Suprapubic skin (tissue), 4 donors: ENCODE measurements at regions not wholly inside any gene's neighbourhood (a gene's known extent, or its start where the extent isn't known, plus 50 kb on each side); places are given as distances from the start of the nearest gene placed in this dataset.

Source experiments
- DNase-seq, 2 donors: peaks; one replicate each; pipeline ENCODE4 v3.0.0-alpha.2; 2019; ENCODE audit warnings: low spot score in 2 of 2
- H3K27ac ChIP-seq: fragments of 200-600 bp; sonication (generic); one replicate; pipeline ENCODE4 v1.5.1; 2019
- H3K27me3 ChIP-seq: fragments of 200-600 bp; sonication (generic); one replicate; pipeline ENCODE4 v1.5.1; 2019
- H3K36me3 ChIP-seq: fragments of 200-600 bp; sonication (generic); one replicate; pipeline ENCODE4 v1.5.1; 2019
- H3K4me1 ChIP-seq: fragments of 200-600 bp; sonication (generic); one replicate; pipeline ENCODE4 v1.5.1; 2019
- H3K4me3 ChIP-seq: fragments of 200-600 bp; sonication (generic); one replicate; pipeline ENCODE4 v1.5.1; 2019; ENCODE audit warnings: mild to moderate bottlenecking
- H3K9me3 ChIP-seq: fragments of 200-600 bp; sonication (generic); one replicate; pipeline ENCODE4 v1.5.1; 2019
- EP300 ChIP-seq: sonication (generic); formaldehyde crosslinking; IDR thresholded peaks from one replicate; pipeline ENCODE4 v1.6.1; 2017; ENCODE audit warnings: antibody characterized with exemption
- POLR2A ChIP-seq, 2 donors: fragments of 450-650 bp; IDR thresholded peaks; one replicate each; pipeline ENCODE4 v1.6.1; 2017; ENCODE audit warnings: antibody characterized with exemption in 2 of 2, mild to moderate bottlenecking in 2 of 2, moderate library complexity in 2 of 2
- POLR2AphosphoS5 ChIP-seq, 3 donors: sonication (generic); formaldehyde crosslinking; IDR thresholded peaks; one replicate each; pipeline ENCODE4 v1.6.1; 2017; ENCODE audit warnings: antibody characterized with exemption in 3 of 3
- WGBS: methylation state at CpG from one replicate; pipeline ENCODE4 v1.1.5; 2018; 5-methylcytosine and 5-hydroxymethylcytosine counted together
- TF ChIP-seq, protein P1 (sequence below), 2 donors: fragments of 200-600 bp in 1 of 2; fragments of 450-650 bp in 1 of 2; sonication (generic) in 1 of 2; IDR thresholded peaks; one replicate each; pipeline ENCODE4 v1.5.1; 2016 to 2019; ENCODE audit warnings: antibody characterized with exemption in 2 of 2, mild to moderate bottlenecking in 1 of 2, moderate library complexity in 1 of 2

GRCh38 chr12:67522222-67522621 lies 126.3 kb upstream of the DYRK2 start:
- H3K4me3 ChIP-seq, result no peak overlapping the region

DNA sequence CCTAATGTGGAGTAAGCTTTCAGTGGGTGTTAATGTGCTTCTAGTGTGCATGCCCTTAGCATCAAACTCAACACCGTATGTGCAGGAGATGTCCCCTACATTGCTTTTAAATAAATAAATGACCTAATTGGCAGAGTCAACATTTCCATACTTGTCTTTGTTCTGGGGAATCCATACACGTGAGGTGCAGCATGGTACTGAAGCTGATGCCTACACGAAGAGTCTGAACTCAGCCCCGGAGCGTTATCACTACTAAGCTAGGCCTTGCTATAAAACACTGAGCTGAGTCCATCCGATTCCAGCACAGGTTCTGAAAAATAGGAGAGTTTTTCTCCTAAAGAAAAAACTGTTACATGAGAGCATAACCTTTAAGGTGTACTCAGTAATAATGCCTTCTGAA lies 125.0 kb upstream of the DYRK2 start:
- 96% methylated on average over 6 of the region's 6 CpGs for WGBS
- Histone ChIP-seq H3K4me3 (no peak overlapping the region), H3K27ac (no peak overlapping the region), H3K36me3 (no peaks in the 10 kb centered on the region), H3K4me1 (peaks cover 9% of the 10 kb centered on the region), H3K27me3 (no peaks in the 10 kb centered on the region), H3K9me3 (no peaks in the 10 kb centered on the region)
- no peak for DNase-seq
- TF ChIP-seq, protein P1, sequence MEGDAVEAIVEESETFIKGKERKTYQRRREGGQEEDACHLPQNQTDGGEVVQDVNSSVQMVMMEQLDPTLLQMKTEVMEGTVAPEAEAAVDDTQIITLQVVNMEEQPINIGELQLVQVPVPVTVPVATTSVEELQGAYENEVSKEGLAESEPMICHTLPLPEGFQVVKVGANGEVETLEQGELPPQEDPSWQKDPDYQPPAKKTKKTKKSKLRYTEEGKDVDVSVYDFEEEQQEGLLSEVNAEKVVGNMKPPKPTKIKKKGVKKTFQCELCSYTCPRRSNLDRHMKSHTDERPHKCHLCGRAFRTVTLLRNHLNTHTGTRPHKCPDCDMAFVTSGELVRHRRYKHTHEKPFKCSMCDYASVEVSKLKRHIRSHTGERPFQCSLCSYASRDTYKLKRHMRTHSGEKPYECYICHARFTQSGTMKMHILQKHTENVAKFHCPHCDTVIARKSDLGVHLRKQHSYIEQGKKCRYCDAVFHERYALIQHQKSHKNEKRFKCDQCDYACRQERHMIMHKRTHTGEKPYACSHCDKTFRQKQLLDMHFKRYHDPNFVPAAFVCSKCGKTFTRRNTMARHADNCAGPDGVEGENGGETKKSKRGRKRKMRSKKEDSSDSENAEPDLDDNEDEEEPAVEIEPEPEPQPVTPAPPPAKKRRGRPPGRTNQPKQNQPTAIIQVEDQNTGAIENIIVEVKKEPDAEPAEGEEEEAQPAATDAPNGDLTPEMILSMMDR (IDR thresholded peaks at IDR 0.05), result no peak
- TF ChIP-seq POLR2AphosphoS5 (IDR thresholded peaks at IDR 0.05) (no peak), EP300 (no peak), POLR2A (IDR thresholded peaks at IDR 0.05) (no peak)

More at GRCh38 chr12:67522222-67522621, 126.3 kb upstream of the DYRK2 start:
- no peak for DNase-seq
- Histone ChIP-seq H3K9me3 (no peaks in the 10 kb centered on the region), H3K4me1 (peaks cover 13% of the 10 kb centered on the region), H3K27ac (no peak overlapping the region), H3K36me3 (no peaks in the 10 kb centered on the region), H3K27me3 (no peaks in the 10 kb centered on the region)
- WGBS, result 81% methylated on average over 5 of the region's 5 CpGs
- TF ChIP-seq POLR2A (IDR thresholded peaks at IDR 0.05) (no peak), POLR2AphosphoS5 (IDR thresholded peaks at IDR 0.05) (no peak), EP300 (no peak)
- TF ChIP-seq, protein P1 (IDR thresholded peaks at IDR 0.05), result no peak

DNA sequence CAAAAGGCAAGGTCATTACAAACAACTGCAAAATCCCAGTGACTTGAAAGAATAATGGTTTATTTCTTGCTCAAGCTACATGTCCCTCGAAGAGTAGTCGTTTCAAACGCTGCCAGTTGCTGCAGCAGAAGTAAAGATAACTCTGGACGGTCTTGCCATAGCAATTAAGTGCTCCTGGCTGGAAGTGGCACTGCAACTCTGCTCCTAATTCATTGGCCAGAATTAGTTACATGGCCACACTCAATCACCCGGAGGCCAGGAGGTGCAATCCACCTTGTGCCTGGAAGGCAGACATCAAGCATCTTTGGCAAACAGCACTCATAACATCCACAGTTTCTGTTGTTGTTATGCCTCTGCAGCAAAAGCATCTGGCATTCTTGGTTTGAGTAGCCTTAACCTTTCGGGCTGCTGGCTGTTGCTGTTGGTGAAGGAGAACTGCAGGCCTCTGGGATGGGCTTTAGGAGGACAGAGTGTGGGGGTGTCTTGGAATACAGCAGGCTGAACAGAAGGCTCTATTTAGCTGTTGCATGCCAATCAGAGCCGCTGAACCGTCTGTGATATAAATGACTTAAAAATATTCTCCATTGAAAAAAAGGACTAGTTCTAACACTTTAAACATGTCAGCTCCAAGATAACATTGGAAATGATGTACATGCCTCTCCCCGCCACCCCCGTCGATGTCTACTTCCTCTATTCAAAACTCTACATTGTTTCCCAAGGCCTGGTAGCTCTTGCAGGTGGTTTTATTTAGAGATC lies 123.5 kb upstream of the DYRK2 start:
- no peaks in the 10 kb centered on the region for H3K36me3 ChIP-seq
- DNase-seq, result no peak
- no peaks in the 10 kb centered on the region for H3K27me3 ChIP-seq
- no peak for TF ChIP-seq POLR2A (IDR thresholded peaks at IDR 0.05)
- no peak for TF ChIP-seq EP300
- TF ChIP-seq, protein P1 (IDR thresholded peaks at IDR 0.05), result no peak
- TF ChIP-seq POLR2AphosphoS5 (IDR thresholded peaks at IDR 0.05), result no peak
- no peak overlapping the region for H3K4me3 ChIP-seq
- no peaks in the 10 kb centered on the region for H3K9me3 ChIP-seq
- no peak overlapping the region for H3K27ac ChIP-seq
- no peaks in the 10 kb centered on the region for H3K4me1 ChIP-seq
- WGBS, result 71% methylated on average over 11 of the region's 11 CpGs

- no peak for DNase-seq
- 95% methylated on average over 1 of the region's 1 CpG for WGBS
- TF ChIP-seq, protein P1 (IDR thresholded peaks at IDR 0.05), result no peak
- TF ChIP-seq POLR2AphosphoS5 (IDR thresholded peaks at IDR 0.05), result no peak
- no peak for TF ChIP-seq EP300
- no peak for TF ChIP-seq POLR2A (IDR thresholded peaks at IDR 0.05)
- no peaks in the 10 kb centered on the region for H3K4me1 ChIP-seq
- H3K27me3 ChIP-seq, result no peaks in the 10 kb centered on the region
- no peaks in the 10 kb centered on the region for H3K9me3 ChIP-seq
- no peak overlapping the region for H3K27ac ChIP-seq
- H3K4me3 ChIP-seq, result no peak overlapping the region
- H3K36me3 ChIP-seq, result no peaks in the 10 kb centered on the region
Measured at GRCh38 chr12:67525617-67525884, 123.0 kb upstream of the DYRK2 start.

DNA sequence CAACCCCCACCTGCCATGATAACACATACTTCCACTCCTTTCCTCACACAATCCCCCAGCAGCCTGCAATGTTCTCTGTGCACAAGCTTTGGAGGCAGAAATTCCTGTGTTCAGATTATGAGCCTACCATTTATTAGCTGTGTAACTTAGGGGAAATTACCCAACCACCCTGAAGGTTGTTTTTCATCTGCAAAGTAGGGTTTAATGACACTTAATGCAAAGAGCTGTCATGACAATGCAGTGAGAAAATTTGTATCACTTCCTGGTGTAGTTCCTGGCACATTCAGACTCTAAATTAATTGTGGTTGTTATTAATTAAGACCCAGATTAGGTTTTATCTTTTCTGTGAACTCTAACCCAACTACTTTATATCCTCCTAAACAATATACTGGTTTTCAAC lies 122.4 kb upstream of the DYRK2 start:
- no peak for DNase-seq

DNA sequence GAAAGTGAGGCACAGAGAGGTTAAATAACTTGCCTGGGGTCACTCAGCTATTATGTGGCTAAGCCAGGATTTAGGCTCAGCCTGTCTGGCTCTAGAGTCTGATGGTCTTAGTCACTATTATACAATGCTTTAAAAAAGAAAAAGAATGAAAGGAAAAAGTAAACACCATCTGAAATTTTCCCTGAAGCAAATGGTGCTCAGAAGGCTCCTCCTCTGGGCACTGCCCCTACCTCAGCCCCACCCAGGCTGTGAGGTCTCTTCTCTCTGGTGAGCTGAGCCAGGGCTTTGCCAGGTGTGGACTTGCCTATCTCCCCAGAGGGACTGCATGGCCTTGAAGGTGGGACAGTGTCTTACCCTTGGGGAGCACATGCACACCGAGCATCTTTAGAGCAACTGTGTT lies 117.5 kb upstream of the DYRK2 start:
- no peak overlapping the region for H3K27ac ChIP-seq

More for the DNA sequence above, 122.4 kb upstream of the DYRK2 start:
- Histone ChIP-seq H3K4me1 (no peaks in the 10 kb centered on the region), H3K36me3 (no peaks in the 10 kb centered on the region), H3K27ac (no peak overlapping the region), H3K9me3 (no peaks in the 10 kb centered on the region), H3K4me3 (no peak overlapping the region), H3K27me3 (no peaks in the 10 kb centered on the region)
- TF ChIP-seq EP300 (no peak), POLR2A (IDR thresholded peaks at IDR 0.05) (no peak)

More for the DNA sequence above, 117.5 kb upstream of the DYRK2 start:
- no peaks in the 10 kb centered on the region for H3K9me3 ChIP-seq
- peaks cover 11% of the 10 kb centered on the region for H3K4me1 ChIP-seq
- H3K4me3 ChIP-seq, result no peak overlapping the region
- 57% methylated on average over 1 of the region's 1 CpG for WGBS
- no peak for TF ChIP-seq POLR2A (IDR thresholded peaks at IDR 0.05)
- TF ChIP-seq, protein P1 (IDR thresholded peaks at IDR 0.05), result no peak
- no peak for TF ChIP-seq POLR2AphosphoS5 (IDR thresholded peaks at IDR 0.05)
- TF ChIP-seq EP300, result no peak
- H3K27me3 ChIP-seq, result no peaks in the 10 kb centered on the region
- no peaks in the 10 kb centered on the region for H3K36me3 ChIP-seq
- DNase-seq, result no peak
